SH-SY5Y (cell line): ENCODE measurements at regions not wholly inside any gene's neighbourhood (a gene's known extent, or its start where the extent isn't known, plus 50 kb on each side); places are given as distances from the start of the nearest gene placed in this dataset.

ENCODE experiments used
- GATA2 ChIP-seq: IDR thresholded peaks from 2 replicates; pipeline ENCODE4 v1.6.1; 2011; ENCODE audit warnings: mild to moderate bottlenecking, low read depth, low read length
- GATA3 ChIP-seq: IDR thresholded peaks from 2 replicates; pipeline ENCODE4 v1.6.1; 2011; ENCODE audit warnings: low read depth, mild to moderate bottlenecking, low read length, moderate library complexity

- TF ChIP-seq GATA3, result no peak
- no peak for TF ChIP-seq GATA2
These were observed 100.0 kb upstream of the MAN1A1 start for GRCh38 chr6:119449331-119450156.
